ENCODE measurements at regions not wholly inside any gene's neighbourhood (a gene's known extent, or its start where the extent isn't known, plus 50 kb on each side); places are given as distances from the start of the nearest gene placed in this dataset.

- Histone ChIP-seq H3K36me3 (ENCODE audit: insufficient read depth, low read length) (no peaks in the 10 kb centered on the region), H3K4me1 (ENCODE audit: insufficient read depth, low read length) (no peaks in the 10 kb centered on the region), H3K9ac (ENCODE audit: low read depth, low read length) (no peak overlapping the region), H3K9me3 (ENCODE audit: control insufficient read depth, insufficient read depth, low read length) (no peaks in the 10 kb centered on the region; the same call in 1 of the 2 replicates)
Measured at GRCh38 chr13:78105656-78106055, 187.0 kb upstream of the EDNRB start.

DNA sequence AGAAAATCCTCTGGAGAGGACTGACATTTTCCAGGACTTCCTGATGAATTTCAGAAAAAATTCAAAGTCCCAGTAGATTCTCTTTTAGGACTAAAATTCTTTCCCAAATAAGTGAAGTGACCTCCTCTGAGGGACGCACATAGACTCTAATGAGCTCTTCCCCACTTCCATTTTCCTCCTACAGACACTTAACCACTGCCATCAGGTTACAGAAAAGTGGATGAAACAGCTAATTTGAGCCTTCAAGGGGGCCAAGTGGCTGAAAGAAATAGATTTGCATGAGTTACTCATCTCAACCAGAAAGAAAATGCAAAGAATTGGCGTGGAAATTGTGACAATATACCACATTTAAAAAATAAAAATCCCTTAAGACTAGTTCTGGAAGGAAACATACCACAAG is 185.3 kb upstream of the EDNRB start:
- no peaks in the 10 kb centered on the region for H3K9me3 ChIP-seq (ENCODE audit: control insufficient read depth, insufficient read depth, low read length)
- no peak overlapping the region for H3K9ac ChIP-seq (ENCODE audit: low read depth, low read length)
- no peaks in the 10 kb centered on the region for H3K36me3 ChIP-seq (ENCODE audit: insufficient read depth, low read length)
- no peaks in the 10 kb centered on the region for H3K4me1 ChIP-seq (ENCODE audit: insufficient read depth, low read length)

DNA sequence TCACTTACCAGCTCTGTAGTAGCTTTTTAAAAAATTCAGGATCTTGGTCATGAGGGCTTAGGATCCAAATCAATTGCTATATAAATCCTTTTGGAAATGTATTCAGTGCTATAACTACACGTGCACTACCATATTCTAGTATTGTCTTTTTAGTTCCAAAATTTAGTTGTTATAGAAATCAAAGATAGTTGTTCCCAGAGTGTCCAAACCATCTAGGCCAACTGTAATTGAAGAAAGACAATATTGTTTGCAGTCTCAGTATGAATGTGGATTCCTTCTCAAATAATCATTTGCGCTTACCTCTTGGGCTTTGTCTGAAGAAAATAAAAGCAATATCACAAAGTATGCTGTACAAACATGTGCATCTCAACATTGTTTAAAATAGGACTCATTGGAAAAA is 184.1 kb upstream of the EDNRB start:
- no peaks in the 10 kb centered on the region for H3K4me1 ChIP-seq (ENCODE audit: insufficient read depth, low read length)
- H3K9ac ChIP-seq (ENCODE audit: low read depth, low read length), result no peak overlapping the region
- no peaks in the 10 kb centered on the region for H3K9me3 ChIP-seq (ENCODE audit: control insufficient read depth, insufficient read depth, low read length)
- H3K36me3 ChIP-seq (ENCODE audit: insufficient read depth, low read length), result no peaks in the 10 kb centered on the region

DNA sequence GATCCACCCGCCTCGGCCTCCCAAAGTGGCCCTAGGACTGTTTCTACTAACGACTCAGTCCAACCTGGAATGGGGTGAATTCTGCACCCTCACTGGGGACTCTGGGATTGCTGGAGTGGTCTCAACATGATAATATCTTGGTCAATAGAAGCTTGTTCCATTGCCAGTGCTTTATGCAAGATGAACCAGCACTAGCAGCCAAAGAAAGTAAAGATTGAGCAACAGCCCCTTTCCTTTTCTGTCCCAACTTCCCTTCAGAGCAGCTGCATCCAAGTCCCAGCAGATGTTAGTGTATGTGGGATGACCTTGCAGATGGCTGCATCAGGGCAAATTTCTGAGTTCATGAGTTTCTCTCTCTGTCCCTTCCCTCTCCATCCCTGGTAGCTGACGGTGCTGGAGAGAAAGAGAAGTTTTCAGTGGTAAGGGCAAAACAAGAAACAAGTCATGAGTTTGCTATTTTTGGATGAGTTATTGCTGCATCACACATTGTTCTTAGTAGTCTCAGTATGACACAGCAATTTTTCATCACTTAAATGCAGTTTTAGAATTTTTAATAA is 183.6 kb upstream of the EDNRB start:
- Histone ChIP-seq H3K36me3 (ENCODE audit: insufficient read depth, low read length) (no peaks in the 10 kb centered on the region), H3K4me1 (ENCODE audit: insufficient read depth, low read length) (no peaks in the 10 kb centered on the region), H3K9me3 (ENCODE audit: control insufficient read depth, insufficient read depth, low read length) (no peaks in the 10 kb centered on the region), H3K9ac (ENCODE audit: low read depth, low read length) (no peak overlapping the region)

DNA sequence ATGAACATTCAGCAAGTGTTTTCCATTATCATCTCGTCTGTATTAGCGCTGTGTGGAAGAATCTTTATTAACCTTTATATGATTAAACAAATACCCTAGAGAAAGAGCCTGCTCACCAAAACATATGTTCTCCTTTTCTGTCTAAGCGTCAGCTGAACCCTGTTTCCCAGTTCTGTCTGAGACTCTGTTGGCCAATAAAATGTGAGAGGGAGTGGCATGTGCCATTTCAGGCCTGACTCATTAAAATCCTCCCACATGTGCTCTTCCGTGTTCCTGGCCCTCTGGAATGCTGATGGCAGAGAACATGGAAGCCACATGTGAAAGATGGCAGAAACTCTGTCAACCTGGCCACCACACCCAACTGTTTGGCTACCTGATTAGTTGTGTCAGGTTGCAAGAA is 181.9 kb upstream of the EDNRB start:
- Histone ChIP-seq H3K4me1 (ENCODE audit: insufficient read depth, low read length) (no peaks in the 10 kb centered on the region), H3K36me3 (ENCODE audit: insufficient read depth, low read length) (no peaks in the 10 kb centered on the region), H3K9me3 (ENCODE audit: control insufficient read depth, insufficient read depth, low read length) (no peaks in the 10 kb centered on the region), H3K9ac (ENCODE audit: low read depth, low read length) (no peak overlapping the region)

GRCh38 chr13:78098249-78098648 is 179.6 kb upstream of the EDNRB start:
- Histone ChIP-seq H3K9me3 (ENCODE audit: control insufficient read depth, insufficient read depth, low read length) (no peaks in the 10 kb centered on the region), H3K9ac (ENCODE audit: low read depth, low read length) (no peak overlapping the region), H3K4me1 (ENCODE audit: insufficient read depth, low read length) (no peaks in the 10 kb centered on the region), H3K36me3 (ENCODE audit: insufficient read depth, low read length) (no peaks in the 10 kb centered on the region)

DNA sequence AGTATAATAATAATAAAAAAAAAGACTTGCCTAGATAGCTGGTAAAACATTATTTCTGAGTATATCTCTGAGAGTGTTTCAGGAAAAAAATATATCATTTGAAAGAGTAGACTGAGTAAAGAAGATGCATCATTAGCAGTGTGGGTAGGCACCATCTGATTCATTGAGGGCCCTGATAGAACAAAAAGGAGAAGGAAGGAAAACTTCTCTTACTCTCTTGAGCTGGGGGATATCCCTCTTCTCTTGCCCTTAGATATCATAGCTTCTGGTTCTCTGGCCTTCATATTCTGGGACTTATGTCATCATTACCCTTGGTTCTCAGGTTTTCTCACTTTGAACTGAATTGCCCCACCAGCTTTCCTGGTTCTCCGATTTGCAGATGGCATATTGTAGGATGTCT is 177.6 kb upstream of the EDNRB start:
- H3K9ac ChIP-seq (ENCODE audit: low read depth, low read length), result no peak overlapping the region
- H3K4me1 ChIP-seq (ENCODE audit: insufficient read depth, low read length), result no peaks in the 10 kb centered on the region
- H3K9me3 ChIP-seq (ENCODE audit: control insufficient read depth, insufficient read depth, low read length), result no peaks in the 10 kb centered on the region

GRCh38 chr13:78087966-78088678 is 169.5 kb upstream of the EDNRB start:
- Histone ChIP-seq H3K9ac (ENCODE audit: low read depth, low read length) (no peak overlapping the region), H3K4me1 (ENCODE audit: insufficient read depth, low read length) (no peaks in the 10 kb centered on the region), H3K9me3 (ENCODE audit: control insufficient read depth, insufficient read depth, low read length) (no peaks in the 10 kb centered on the region; the same call in 1 of the 2 replicates), H3K36me3 (ENCODE audit: insufficient read depth, low read length) (no peaks in the 10 kb centered on the region)

More for the DNA sequence above, 177.6 kb upstream of the EDNRB start:
- no peaks in the 10 kb centered on the region for H3K36me3 ChIP-seq (ENCODE audit: insufficient read depth, low read length)

DNA sequence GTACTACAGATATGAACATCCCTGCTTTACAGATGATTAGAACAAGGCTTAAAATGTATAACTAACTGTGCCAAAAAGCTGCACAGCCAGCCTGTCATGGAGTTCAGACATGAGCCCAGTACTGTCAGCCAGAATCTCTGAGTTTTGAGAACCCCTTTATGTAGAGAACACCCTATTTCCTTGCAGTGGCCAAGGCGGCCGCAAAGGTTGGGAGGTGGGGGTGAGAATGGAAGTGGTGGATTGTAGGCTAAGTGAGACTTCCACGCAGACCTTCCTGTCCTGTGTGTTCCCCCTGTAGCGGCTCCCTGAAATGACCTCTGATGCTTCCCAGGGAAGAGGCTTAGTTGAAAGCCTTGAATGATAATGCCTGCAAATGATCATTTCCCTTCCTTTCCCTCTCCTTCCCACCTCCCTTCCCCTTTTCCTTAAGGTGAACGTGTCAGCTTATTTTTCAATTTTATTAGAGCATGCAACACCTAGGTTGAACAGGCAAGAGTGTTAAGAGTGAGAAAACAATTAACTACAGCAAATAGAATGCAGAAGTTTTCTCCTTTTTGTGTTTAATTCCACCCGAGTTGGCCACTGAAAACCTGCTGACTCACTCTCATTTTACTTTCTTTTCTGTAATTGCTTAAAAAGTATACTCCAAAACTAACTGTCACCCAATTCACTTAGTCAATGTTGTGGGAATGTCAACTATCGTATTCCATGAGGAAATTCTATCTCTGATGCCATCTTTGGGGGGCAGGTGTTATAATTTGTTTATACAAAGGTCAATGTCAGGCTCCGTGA is 167.0 kb upstream of the EDNRB start:
- no peaks in the 10 kb centered on the region for H3K36me3 ChIP-seq (ENCODE audit: insufficient read depth, low read length)
- peaks cover 2% of the 10 kb centered on the region; the same call in 1 of the 2 replicates for H3K9me3 ChIP-seq (ENCODE audit: control insufficient read depth, insufficient read depth, low read length)
- H3K4me1 ChIP-seq (ENCODE audit: insufficient read depth, low read length), result no peaks in the 10 kb centered on the region
- no peak overlapping the region for H3K9ac ChIP-seq (ENCODE audit: low read depth, low read length)

- Histone ChIP-seq H3K36me3 (ENCODE audit: insufficient read depth, low read length) (no peaks in the 10 kb centered on the region), H3K9ac (ENCODE audit: low read depth, low read length) (no peak overlapping the region), H3K4me1 (ENCODE audit: insufficient read depth, low read length) (no peaks in the 10 kb centered on the region), H3K9me3 (ENCODE audit: control insufficient read depth, insufficient read depth, low read length) (peaks cover 5% of the 10 kb centered on the region; the same call in 1 of the 2 replicates)
Measured at GRCh38 chr13:78084401-78084800, 165.8 kb upstream of the EDNRB start.

DNA sequence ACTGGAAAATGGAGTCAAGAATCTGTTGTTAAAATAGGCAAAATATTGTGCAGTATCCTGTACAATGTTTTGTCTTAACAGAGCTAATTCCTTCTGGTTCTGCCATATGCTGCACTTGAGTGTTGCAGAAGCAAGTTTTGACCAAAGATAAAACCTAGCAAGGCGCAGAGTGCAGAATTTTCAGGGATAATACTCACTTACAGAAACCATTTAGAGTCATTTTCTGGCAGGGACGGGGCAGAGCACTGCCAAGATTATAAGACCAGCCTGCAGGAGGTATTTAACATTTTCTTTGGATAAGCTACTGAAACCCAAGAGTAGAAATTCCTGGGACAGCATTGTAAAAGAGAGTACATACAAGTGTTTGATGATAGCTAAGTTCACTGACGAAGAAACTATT is 159.5 kb upstream of the EDNRB start:
- Histone ChIP-seq H3K36me3 (ENCODE audit: insufficient read depth, low read length) (no peaks in the 10 kb centered on the region), H3K9ac (ENCODE audit: low read depth, low read length) (no peak overlapping the region), H3K4me1 (ENCODE audit: insufficient read depth, low read length) (no peaks in the 10 kb centered on the region), H3K9me3 (ENCODE audit: control insufficient read depth, insufficient read depth, low read length) (peaks cover 5% of the 10 kb centered on the region; the same call in 1 of the 2 replicates)

DNA sequence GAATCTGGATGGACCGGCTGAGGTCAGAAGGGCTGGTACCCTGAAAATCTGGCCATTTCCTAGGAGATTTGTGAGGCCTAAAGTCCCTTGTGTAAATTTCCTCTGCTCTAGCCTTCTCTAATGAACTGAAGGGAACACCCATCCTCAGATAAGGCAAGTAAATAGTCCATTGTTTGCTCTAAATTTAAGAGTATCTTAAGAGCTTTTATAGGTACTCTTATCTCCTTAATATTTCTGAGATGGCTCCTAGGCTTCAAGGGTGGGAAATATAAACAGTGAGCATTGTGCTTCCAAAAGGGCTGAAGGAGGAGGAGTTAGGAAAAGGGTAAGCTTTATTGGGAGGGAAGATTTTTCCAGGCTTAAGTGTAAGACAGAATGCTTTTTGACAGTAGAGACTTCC is 148.7 kb upstream of the EDNRB start:
- Histone ChIP-seq H3K4me1 (ENCODE audit: insufficient read depth, low read length) (no peaks in the 10 kb centered on the region), H3K9ac (ENCODE audit: low read depth, low read length) (no peak overlapping the region), H3K36me3 (ENCODE audit: insufficient read depth, low read length) (no peaks in the 10 kb centered on the region), H3K9me3 (ENCODE audit: control insufficient read depth, insufficient read depth, low read length) (no peaks in the 10 kb centered on the region)

- Histone ChIP-seq H3K36me3 (ENCODE audit: insufficient read depth, low read length) (no peaks in the 10 kb centered on the region), H3K4me1 (ENCODE audit: insufficient read depth, low read length) (no peaks in the 10 kb centered on the region), H3K9me3 (ENCODE audit: control insufficient read depth, insufficient read depth, low read length) (no peaks in the 10 kb centered on the region), H3K9ac (ENCODE audit: low read depth, low read length) (no peak overlapping the region)
Measured at GRCh38 chr13:78065141-78065540, 146.5 kb upstream of the EDNRB start.

GRCh38 chr13:78061806-78062205 is 143.2 kb upstream of the EDNRB start:
- H3K9me3 ChIP-seq (ENCODE audit: control insufficient read depth, insufficient read depth, low read length), result peaks cover 4% of the 10 kb centered on the region; the same call in 1 of the 2 replicates
- H3K4me1 ChIP-seq (ENCODE audit: insufficient read depth, low read length), result no peaks in the 10 kb centered on the region
- no peaks in the 10 kb centered on the region for H3K36me3 ChIP-seq (ENCODE audit: insufficient read depth, low read length)
- no peak overlapping the region for H3K9ac ChIP-seq (ENCODE audit: low read depth, low read length)

GRCh38 chr13:78060966-78061365 is 142.3 kb upstream of the EDNRB start:
- Histone ChIP-seq H3K36me3 (ENCODE audit: insufficient read depth, low read length) (no peaks in the 10 kb centered on the region), H3K9me3 (ENCODE audit: control insufficient read depth, insufficient read depth, low read length) (peaks cover 5% of the 10 kb centered on the region), H3K9ac (ENCODE audit: low read depth, low read length) (no peak overlapping the region), H3K4me1 (ENCODE audit: insufficient read depth, low read length) (no peaks in the 10 kb centered on the region)
